ENCODE measurements at regions not wholly inside any gene's neighbourhood (a gene's known extent, or its start where the extent isn't known, plus 50 kb on each side); places are given as distances from the start of the nearest gene placed in this dataset.

GRCh38 chr13:69044629-69045028 is 1063.0 kb upstream of the ATXN8OS start:
- TF ChIP-seq CTCF (IDR thresholded peaks at IDR 0.05) (no peak), POLR2A (IDR thresholded peaks at IDR 0.05) (no peak)
